GM12891 (cell line): ENCODE measurements at regions not wholly inside any gene's neighbourhood (a gene's known extent, or its start where the extent isn't known, plus 50 kb on each side); places are given as distances from the start of the nearest gene placed in this dataset.

ENCODE experiments used
- PAX5 ChIP-seq: IDR thresholded peaks from 2 replicates; pipeline ENCODE4 v1.6.1; 2011; ENCODE audit warnings: low read length, moderate library complexity, mild to moderate bottlenecking; ENCODE audit not compliant: insufficient read depth, severe bottlenecking
- POLR2A ChIP-seq: IDR thresholded peaks from 2 replicates; pipeline ENCODE4 v1.6.1; 2011; ENCODE audit warnings: low read depth, low read length, control low read depth
- POLR2AphosphoS5 ChIP-seq: IDR thresholded peaks from 2 replicates; pipeline ENCODE4 v1.6.1; 2011; ENCODE audit warnings: low read depth, low read length, control low read depth
- POU2F2 ChIP-seq: IDR thresholded peaks from 2 replicates; pipeline ENCODE4 v1.6.1; 2011; ENCODE audit warnings: low read depth, mild to moderate bottlenecking, control low read depth, low read length, moderate library complexity
- SPI1 ChIP-seq: IDR thresholded peaks from 2 replicates; pipeline ENCODE4 v1.6.1; 2011; ENCODE audit warnings: low read depth, low read length, control low read depth
- TAF1 ChIP-seq: IDR thresholded peaks from 2 replicates; pipeline ENCODE4 v1.6.1; 2011; ENCODE audit warnings: low read depth, low read length, control low read depth

DNA sequence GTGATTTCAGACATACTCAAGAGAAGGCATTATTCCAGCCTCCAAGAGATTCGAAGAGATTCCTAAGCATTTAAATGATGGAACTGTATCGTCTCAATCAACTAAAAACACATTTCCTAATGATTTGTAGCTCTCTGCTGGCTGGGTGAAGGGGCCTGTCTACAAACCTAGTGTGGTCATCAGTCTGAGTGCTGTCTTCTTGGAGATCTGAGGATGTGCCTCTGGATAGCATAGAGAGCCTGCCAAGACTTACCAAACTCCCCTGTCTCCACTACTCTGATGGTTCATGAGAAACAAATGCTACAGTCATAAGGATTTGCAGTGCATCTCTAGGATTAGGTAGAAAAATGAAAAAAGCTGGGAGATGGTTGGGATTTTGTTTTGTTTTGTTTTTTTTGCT is 176.9 kb upstream of the CITED2 start:
- TF ChIP-seq POLR2A: no peak
- no peak for TF ChIP-seq POLR2AphosphoS5
- TF ChIP-seq TAF1: no peak
- TF ChIP-seq POU2F2: no peak
- TF ChIP-seq SPI1: no peak
- TF ChIP-seq PAX5: no peak
